GM12873 (cell line): ENCODE measurements at regions not wholly inside any gene's neighbourhood (a gene's known extent, or its start where the extent isn't known, plus 50 kb on each side); places are given as distances from the start of the nearest gene placed in this dataset.

Experiments used
- TF ChIP-seq, protein P1 (sequence below): IDR thresholded peaks from 2 replicates; pipeline ENCODE4 v1.5.1; 2012; ENCODE audit warnings: low read depth, mild to moderate bottlenecking, moderate library complexity, low read length, control low read depth; ENCODE audit not compliant: insufficient read depth; ENCODE audit errors: missing control alignments

DNA sequence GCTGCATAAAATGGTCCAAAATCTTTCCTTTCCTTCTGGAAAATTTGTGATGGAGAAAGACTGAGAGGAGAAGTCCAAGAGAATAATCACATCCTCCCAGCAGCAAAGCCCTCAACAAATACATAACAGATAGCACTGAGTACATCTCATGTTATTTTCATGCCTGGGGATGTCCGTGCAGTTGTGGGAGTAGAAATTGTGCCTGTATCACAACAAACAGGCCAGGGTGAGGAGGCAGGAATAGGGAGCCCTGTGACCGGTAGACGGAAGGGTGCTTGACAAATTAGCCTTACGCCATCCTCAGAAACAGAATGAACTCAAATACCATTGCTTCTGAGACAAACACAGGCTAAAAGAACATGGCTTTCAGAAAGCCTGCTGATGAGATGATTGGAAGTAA is 333.2 kb upstream of the UMPS start:
- TF ChIP-seq, protein P1, sequence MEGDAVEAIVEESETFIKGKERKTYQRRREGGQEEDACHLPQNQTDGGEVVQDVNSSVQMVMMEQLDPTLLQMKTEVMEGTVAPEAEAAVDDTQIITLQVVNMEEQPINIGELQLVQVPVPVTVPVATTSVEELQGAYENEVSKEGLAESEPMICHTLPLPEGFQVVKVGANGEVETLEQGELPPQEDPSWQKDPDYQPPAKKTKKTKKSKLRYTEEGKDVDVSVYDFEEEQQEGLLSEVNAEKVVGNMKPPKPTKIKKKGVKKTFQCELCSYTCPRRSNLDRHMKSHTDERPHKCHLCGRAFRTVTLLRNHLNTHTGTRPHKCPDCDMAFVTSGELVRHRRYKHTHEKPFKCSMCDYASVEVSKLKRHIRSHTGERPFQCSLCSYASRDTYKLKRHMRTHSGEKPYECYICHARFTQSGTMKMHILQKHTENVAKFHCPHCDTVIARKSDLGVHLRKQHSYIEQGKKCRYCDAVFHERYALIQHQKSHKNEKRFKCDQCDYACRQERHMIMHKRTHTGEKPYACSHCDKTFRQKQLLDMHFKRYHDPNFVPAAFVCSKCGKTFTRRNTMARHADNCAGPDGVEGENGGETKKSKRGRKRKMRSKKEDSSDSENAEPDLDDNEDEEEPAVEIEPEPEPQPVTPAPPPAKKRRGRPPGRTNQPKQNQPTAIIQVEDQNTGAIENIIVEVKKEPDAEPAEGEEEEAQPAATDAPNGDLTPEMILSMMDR, result no peak

DNA sequence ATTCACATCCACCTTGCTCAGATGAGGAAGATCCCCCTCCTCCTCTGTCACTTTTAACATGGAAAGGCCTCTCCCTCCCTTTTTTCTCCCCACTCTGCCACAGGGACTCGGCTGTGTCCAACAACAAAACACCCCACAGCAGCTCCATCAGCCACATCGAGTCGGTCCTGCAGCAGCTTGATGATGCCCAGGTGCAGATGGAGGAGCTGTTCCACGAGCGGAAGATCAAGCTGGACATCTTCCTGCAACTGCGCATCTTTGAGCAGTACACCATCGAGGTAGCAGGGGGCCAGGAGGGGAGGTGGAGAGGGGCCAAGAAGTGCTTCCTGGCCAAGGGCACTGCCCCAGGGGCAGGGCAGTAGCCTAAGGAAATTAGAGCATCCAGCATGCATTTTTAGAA is 331.7 kb upstream of the UMPS start:
- TF ChIP-seq, protein P1, result no peak

DNA sequence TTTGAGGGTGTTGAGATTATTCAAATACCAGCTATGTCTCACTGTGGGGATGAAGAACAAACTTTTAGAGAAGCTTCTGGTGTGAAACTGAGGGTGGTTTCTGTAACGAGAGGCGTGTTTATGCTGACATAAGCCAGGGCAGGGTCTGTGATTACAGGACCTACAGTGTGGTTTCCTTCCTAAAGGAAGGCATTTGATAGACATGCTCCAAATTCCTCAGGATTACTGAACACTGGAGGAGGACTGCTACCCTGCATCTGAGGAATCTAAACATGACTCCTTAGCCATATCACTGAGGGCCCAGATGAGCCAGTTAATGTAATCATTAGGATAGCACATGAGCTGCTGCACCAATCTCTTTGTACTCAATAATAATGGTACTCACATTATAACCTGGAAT is 328.4 kb upstream of the UMPS start:
- TF ChIP-seq, protein P1, result no peak

DNA sequence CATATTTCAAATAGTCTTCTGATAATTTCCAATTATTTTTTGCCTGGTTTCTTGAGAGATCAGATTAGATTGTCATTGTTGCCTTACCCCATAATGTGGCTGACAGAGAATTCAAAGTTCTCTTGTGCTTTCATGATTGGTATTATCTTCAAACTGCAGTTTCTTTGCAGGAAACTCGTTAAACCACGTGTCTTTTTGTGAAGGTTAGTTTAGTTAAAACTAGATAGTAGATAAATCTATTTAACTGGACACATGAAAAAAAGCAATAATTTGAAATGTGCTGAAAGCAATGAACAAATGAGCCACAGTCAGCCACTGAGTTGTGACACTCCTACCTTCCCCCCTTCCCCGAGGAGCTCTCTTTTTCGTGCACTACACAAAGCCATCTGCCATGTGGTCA is 327.5 kb upstream of the UMPS start:
- TF ChIP-seq, protein P1, result no peak

DNA sequence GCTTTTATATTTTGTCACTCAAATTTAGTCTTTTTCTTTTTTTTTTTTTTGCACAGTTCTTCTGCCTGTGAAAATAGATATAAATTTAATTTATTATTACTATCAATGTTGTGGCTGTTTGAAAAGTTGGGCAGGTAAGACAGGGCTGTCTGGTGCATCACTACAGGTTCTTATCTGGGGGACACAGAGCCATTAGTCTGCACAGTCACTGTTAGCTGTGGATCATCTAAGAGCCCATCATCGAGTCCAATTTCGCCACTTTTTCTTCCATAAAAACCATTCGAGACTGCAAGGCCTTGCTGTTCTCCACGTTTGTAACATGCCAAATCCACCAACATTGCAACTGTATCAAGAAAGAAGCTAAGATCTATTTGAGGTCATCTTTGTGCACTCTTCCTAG is 325.6 kb upstream of the UMPS start:
- TF ChIP-seq, protein P1, result no peak

DNA sequence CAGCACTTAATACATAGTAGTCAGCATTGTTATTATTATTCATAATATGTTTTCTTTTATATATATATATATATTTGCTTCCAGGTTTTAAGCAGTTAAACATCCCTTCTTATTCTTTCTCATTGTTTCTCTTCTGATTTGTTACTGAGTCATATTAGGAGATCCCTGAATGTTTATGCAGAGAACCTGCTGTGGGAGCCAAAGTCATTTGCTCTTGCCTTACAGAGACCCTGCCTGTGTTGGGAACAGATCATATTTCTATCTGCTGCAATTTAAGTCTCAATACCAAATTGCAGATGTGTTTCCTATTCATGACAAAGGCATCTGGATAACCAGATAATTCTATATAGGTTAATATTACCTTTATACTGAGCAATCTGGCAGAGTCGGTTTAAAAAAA is 323.0 kb upstream of the UMPS start:
- TF ChIP-seq, protein P1, result no peak

DNA sequence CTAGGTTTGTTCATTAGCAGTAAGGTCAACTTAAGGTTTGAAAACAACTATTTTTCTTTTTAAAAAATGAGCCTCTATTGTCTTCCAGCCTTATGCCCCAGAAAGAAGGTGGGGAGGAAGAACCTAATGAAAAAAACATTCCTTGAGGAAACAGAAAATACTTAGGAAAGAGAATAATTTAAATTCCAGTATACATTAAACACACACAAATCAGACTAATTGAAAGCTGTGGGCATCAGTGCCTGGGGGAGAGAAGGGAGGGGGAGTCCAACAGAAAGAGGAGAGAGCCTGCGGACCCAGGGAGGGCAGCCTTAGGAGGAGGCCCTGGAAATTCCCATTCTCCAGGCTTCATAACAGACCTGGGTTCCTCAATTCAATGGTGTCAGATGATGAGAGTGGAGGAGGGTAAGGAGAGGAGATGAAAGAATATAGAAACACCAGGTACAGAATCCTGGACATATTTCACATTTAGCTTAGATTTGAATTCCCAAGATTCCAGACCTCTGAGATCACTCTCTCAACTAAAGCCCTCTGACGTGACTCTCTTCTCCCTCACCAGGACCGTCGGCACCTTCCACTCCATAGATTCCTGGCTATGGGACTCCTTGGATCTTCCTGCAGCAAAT is 320.5 kb upstream of the UMPS start:
- TF ChIP-seq, protein P1, result no peak
